Esophagus squamous epithelium (tissue), 5 donors: ENCODE measurements at regions not wholly inside any gene's neighbourhood (a gene's known extent, or its start where the extent isn't known, plus 50 kb on each side); places are given as distances from the start of the nearest gene placed in this dataset.

Source experiments
- DNase-seq: peaks from one replicate; lab custom pipeline; 2025; lab: John Stamatoyannopoulos, UW
- H3K27ac ChIP-seq, 4 donors: fragments of 200-600 bp; sonication (generic); one replicate each; pipeline ENCODE4 v1.5.1; 2016 to 2019; ENCODE audit warnings: mild to moderate bottlenecking in 1 of 4
- H3K27me3 ChIP-seq, 4 donors: fragments of 200-600 bp; sonication (generic); 1 replicate in 3 of 4; 2 replicates in 1 of 4; pipeline versions ENCODE4 v1.5.1 to v1.6.0; 2017 to 2021; ENCODE audit warnings: antibody characterized with exemption in 1 of 4
- H3K36me3 ChIP-seq, 3 donors: fragments of 200-600 bp; sonication (generic); one replicate each; pipeline ENCODE4 v1.5.1; 2016 to 2019
- H3K4me1 ChIP-seq, 3 donors: fragments of 200-600 bp; sonication (generic); one replicate each; pipeline ENCODE4 v1.5.1; 2017 to 2019
- H3K4me3 ChIP-seq, 4 donors: fragments of 200-600 bp; sonication (generic); 1 replicate in 3 of 4; 2 replicates in 1 of 4; pipeline ENCODE4 v1.5.1; 2016 to 2019; ENCODE audit warnings: mild to moderate bottlenecking in 2 of 4, moderate library complexity in 1 of 4
- H3K9me3 ChIP-seq, 3 donors: fragments of 200-600 bp; sonication (generic); one replicate each; pipeline ENCODE4 v1.5.1; 2016 to 2019
- CTCF ChIP-seq, 6 experiments: fragments of 450-650 bp in 4 of 6; fragments of 200-600 bp in 2 of 6; sonication (generic) in 2 of 6; IDR thresholded peaks; one replicate each; pipeline ENCODE4 v1.5.1; 2016 to 2019; ENCODE audit warnings: antibody characterized with exemption in 6 of 6, mild to moderate bottlenecking in 4 of 6, moderate library complexity in 4 of 6
- POLR2A ChIP-seq, 4 donors: fragments of 450-650 bp; IDR thresholded peaks; one replicate each; pipeline ENCODE4 v1.6.1; 2017; ENCODE audit warnings: antibody characterized with exemption in 4 of 4, mild to moderate bottlenecking in 4 of 4, moderate library complexity in 3 of 4
- WGBS, 2 donors: methylation state at CpG; one replicate each; pipeline ENCODE4 v1.1.5; 2018; 5-methylcytosine and 5-hydroxymethylcytosine counted together
- intact Hi-C: fragments of 100-400 bp; cut with DNase I; formaldehyde crosslinking; loops from one replicate; pipeline ENCODE4 v1.15.0; 2022
- donor health status: DM: yes; HTN: yes; CAD: no.

- no peak overlapping the region for H3K4me3 ChIP-seq
- intact Hi-C loops: no loop called here
Measured at GRCh38 chr6:92634561-92634960, 784.8 kb downstream of the EPHA7 start.

GRCh38 chr6:92623431-92623830 lies 795.9 kb downstream of the EPHA7 start:
- intact Hi-C loops: no loop called here

More at GRCh38 chr6:92634561-92634960, 784.8 kb downstream of the EPHA7 start:
- 47 to 48% methylated on average over 3 of the region's 3 CpGs for WGBS, 2 donors
- Histone ChIP-seq H3K27ac (no peak overlapping the region), H3K27me3 (no peaks in the 10 kb centered on the region), H3K4me1 (no peaks in the 10 kb centered on the region), H3K36me3 (no peaks in the 10 kb centered on the region), H3K9me3 (no peaks in the 10 kb centered on the region)
- DNase-seq: no peak
- no peak for TF ChIP-seq POLR2A (IDR thresholded peaks at IDR 0.05)
- TF ChIP-seq CTCF (IDR thresholded peaks at IDR 0.05): no peak

GRCh38 chr6:92617721-92618120 lies 801.6 kb downstream of the EPHA7 start:
- WGBS, 2 donors: 64% methylated on average over 3 of the region's 3 CpGs; no CpG with 5 or more reads in 1 of the 2 donors
- intact Hi-C loops: no loop called here
- no peak for TF ChIP-seq POLR2A (IDR thresholded peaks at IDR 0.05)
- TF ChIP-seq CTCF (IDR thresholded peaks at IDR 0.05): no peak

More at GRCh38 chr6:92623431-92623830, 795.9 kb downstream of the EPHA7 start:
- Histone ChIP-seq H3K36me3 (no peaks in the 10 kb centered on the region), H3K4me1 (no peaks in the 10 kb centered on the region), H3K9me3 (peaks cover 0 to 5% (median 0%) of the 10 kb centered on the region in 3 donors), H3K4me3 (no peak overlapping the region), H3K27me3 (no peaks in the 10 kb centered on the region), H3K27ac (no peak overlapping the region)
- 83 to 87% methylated on average over 2 of the region's 2 CpGs for WGBS, 2 donors
- DNase-seq: no peak
- no peak for TF ChIP-seq CTCF (IDR thresholded peaks at IDR 0.05)
- TF ChIP-seq POLR2A (IDR thresholded peaks at IDR 0.05): no peak

GRCh38 chr6:92608751-92609150 lies 810.6 kb downstream of the EPHA7 start:
- TF ChIP-seq POLR2A (IDR thresholded peaks at IDR 0.05) (no peak), CTCF (IDR thresholded peaks at IDR 0.05) (no peak)
- Histone ChIP-seq H3K36me3 (no peaks in the 10 kb centered on the region), H3K9me3 (no peaks in the 10 kb centered on the region), H3K4me3 (no peak overlapping the region), H3K27me3 (no peaks in the 10 kb centered on the region), H3K27ac (no peak overlapping the region), H3K4me1 (no peaks in the 10 kb centered on the region)
- WGBS, 2 donors: 58 to 69% methylated on average over 5 of the region's 5 CpGs
- no peak for DNase-seq
- intact Hi-C loops: no loop called here

More at GRCh38 chr6:92617721-92618120, 801.6 kb downstream of the EPHA7 start:
- Histone ChIP-seq H3K36me3 (no peaks in the 10 kb centered on the region), H3K9me3 (no peaks in the 10 kb centered on the region), H3K4me3 (no peak overlapping the region), H3K4me1 (no peaks in the 10 kb centered on the region), H3K27me3 (no peaks in the 10 kb centered on the region), H3K27ac (no peak overlapping the region)
- no peak for DNase-seq

DNA sequence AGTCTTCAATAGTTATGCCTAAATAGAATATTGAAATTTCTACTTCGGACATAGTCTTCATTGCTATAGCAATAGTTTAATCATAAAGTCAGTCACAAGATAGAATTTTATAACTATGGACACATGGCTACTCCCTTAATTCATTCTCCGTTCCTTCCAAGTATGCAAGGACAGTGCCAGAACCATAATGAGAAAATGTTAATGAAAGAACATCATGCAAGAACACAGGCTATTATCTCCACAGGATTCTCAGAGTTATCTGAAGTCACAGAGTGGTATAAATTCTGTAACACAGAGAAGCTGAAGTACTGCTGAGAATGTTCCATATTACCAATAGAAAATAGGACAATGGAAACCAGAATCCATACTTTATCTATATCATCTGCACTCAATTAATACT lies 826.2 kb downstream of the EPHA7 start:
- Histone ChIP-seq H3K36me3 (no peaks in the 10 kb centered on the region), H3K27ac (no peak overlapping the region), H3K4me3 (no peak overlapping the region), H3K27me3 (no peaks in the 10 kb centered on the region), H3K4me1 (no peaks in the 10 kb centered on the region), H3K9me3 (no peaks in the 10 kb centered on the region)
- no peak for DNase-seq
- no peak for TF ChIP-seq POLR2A (IDR thresholded peaks at IDR 0.05)
- no peak for TF ChIP-seq CTCF (IDR thresholded peaks at IDR 0.05)
- 70 to 91% methylated on average over 2 of the region's 2 CpGs for WGBS, 2 donors
- intact Hi-C loops: no loop called here
